ENCODE measurements at regions not wholly inside any gene's neighbourhood (a gene's known extent, or its start where the extent isn't known, plus 50 kb on each side); places are given as distances from the start of the nearest gene placed in this dataset.

DNA sequence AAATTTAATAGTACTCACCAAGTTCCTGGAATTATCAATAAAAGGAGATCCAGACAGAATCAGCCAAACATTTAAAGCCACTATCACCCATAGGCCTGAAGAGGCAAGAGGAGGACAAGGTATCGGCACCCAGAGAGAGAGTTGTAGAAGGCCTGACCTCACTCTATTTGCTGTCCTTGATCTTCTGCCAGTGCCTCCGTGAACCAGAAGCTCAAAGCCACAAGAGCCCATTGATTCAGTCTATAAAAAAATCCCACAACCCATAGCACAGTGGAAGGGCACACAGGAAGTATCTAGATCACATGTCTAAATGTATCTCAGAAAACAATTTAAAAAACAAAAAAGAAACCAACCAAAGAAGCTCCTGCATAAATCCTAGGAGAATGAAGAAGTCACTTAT is 68.6 kb upstream of the FAM174B start:
- Histone ChIP-seq H2BK5ac (ENCODE audit: low read depth, low read length) (no peak overlapping the region), H3K23ac (ENCODE audit: insufficient read length) (no peak overlapping the region), H2BK20ac (ENCODE audit: low read length) (no peak overlapping the region), H3K9ac (replicated peaks in 1 of 4; ENCODE audit: extremely low read depth in 1 of 4, low read depth in 3 of 4, low read length in 3 of 4) (no peak overlapping the region), H3K14ac (ENCODE audit: insufficient read length) (no peak overlapping the region), H3K23me2 (ENCODE audit: low read depth, low read length) (no peaks in the 10 kb centered on the region), H4K8ac (ENCODE audit: extremely low read depth, insufficient read depth, low read length) (no peak overlapping the region), H2BK15ac (ENCODE audit: low read length) (no peak overlapping the region), H2BK12ac (ENCODE audit: low read depth, low read length) (no peak overlapping the region), H3K36me3 (ENCODE audit: control insufficient read depth in 2 of 4, insufficient read depth in 4 of 4, low read length in 3 of 4) (no peaks in the 10 kb centered on the region), H3K4ac (replicated peaks; ENCODE audit: insufficient read length, low read depth, low read length) (no peak overlapping the region), H2BK120ac (replicated peaks; ENCODE audit: low read depth, low read length) (no peak overlapping the region), H2AFZ (ENCODE audit: low read length) (no peak overlapping the region), H3K79me2 (ENCODE audit: control insufficient read depth in 1 of 2, insufficient read depth in 2 of 2, low read length in 2 of 2) (no peaks in the 10 kb centered on the region), H3K4me1 (replicated peaks in 1 of 4; ENCODE audit: control insufficient read depth in 3 of 4, insufficient read depth in 4 of 4, low read length in 3 of 4) (no peaks in the 10 kb centered on the region), H4K5ac (ENCODE audit: insufficient read length, low read depth, low read length) (no peak overlapping the region), H2AK5ac (ENCODE audit: low read depth, low read length) (no peak overlapping the region), H3K27ac (ENCODE audit: low read depth, low read length) (no peak overlapping the region), H3K9me3 (ENCODE audit: insufficient read depth in 2 of 2, low read depth in 1 of 2, low read length in 1 of 2) (no peaks in the 10 kb centered on the region), H3K4me3 (ENCODE audit: extremely low read depth in 1 of 4, insufficient read depth in 2 of 4, low read depth in 3 of 4, low read length in 4 of 4) (no peak overlapping the region), H3K79me1 (ENCODE audit: low read depth, low read length) (no peaks in the 10 kb centered on the region), H4K20me1 (replicated peaks in 1 of 2; ENCODE audit: control insufficient read depth in 1 of 2, insufficient read depth in 2 of 2, low read length in 2 of 2) (peaks cover 0 to 2% of the 10 kb centered on the region in 2 experiments), H3K18ac (ENCODE audit: extremely low read depth, low read length) (no peak overlapping the region), H3K4me2 (ENCODE audit: insufficient read depth in 1 of 2, low read depth in 2 of 2, low read length in 2 of 2) (no peak overlapping the region), H4K91ac (replicated peaks; ENCODE audit: insufficient read length, low read length) (no peak overlapping the region), H3K56ac (replicated peaks; ENCODE audit: insufficient read length, low read depth, low read length) (no peak overlapping the region), H3K27me3 (replicated peaks in 1 of 4; ENCODE audit: control insufficient read depth in 3 of 4, extremely low read depth in 1 of 4, insufficient read depth in 3 of 4, low read length in 3 of 4) (no peaks in the 10 kb centered on the region)
- CTCF ChIA-PET (ENCODE audit: partially characterized antibody) = interaction anchor here (1.2 kb wide), 1 partner anchor 9 kb away, joined by 3 read pairs; no protein-coding TSS in a partner anchor
- no peak for FAIRE-seq
- POLR2A ChIA-PET (ENCODE audit: partially characterized antibody) = no interaction called here
- 92% methylated on average over 2 of the region's 2 CpGs; no CpG with 5 or more reads in 1 of the 2 experiments for WGBS, 2 experiments (ENCODE audit: extremely low coverage in 1 of 2, insufficient coverage in 1 of 2, insufficient read length in 1 of 2, insufficient replicate concordance in 2 of 2, low coverage in 1 of 2, low lambda C conversion rate in 2 of 2, missing lambda C conversion rate in 1 of 2)
- no peak for DNase-seq (ENCODE audit: low read depth in 1 of 2, low spot score in 2 of 2)
- no peak for TF ChIP-seq EP300 (IDR thresholded peaks at IDR 0.05; ENCODE audit: borderline replicate concordance in 1 of 2, low read depth in 2 of 2, low read length in 2 of 2)
- TF ChIP-seq SP1 (IDR thresholded peaks at IDR 0.05; ENCODE audit: low read depth, low read length) = no peak
